B cell (primary cell): ENCODE measurements at regions not wholly inside any gene's neighbourhood (a gene's known extent, or its start where the extent isn't known, plus 50 kb on each side); places are given as distances from the start of the nearest gene placed in this dataset.

Experiments used
- EZH2 ChIP-seq: IDR thresholded peaks from 2 replicates; pipeline ENCODE4 v1.6.1; 2012; ENCODE audit warnings: borderline replicate concordance, low read depth, mild to moderate bottlenecking, moderate library complexity, low read length; ENCODE audit not compliant: insufficient read depth, poor library complexity, severe bottlenecking
- TF ChIP-seq, protein P1 (sequence below): fragments of 200-600 bp; IDR thresholded peaks from one replicate; pipeline ENCODE4 v1.8.0; 2022; ENCODE audit warnings: antibody characterized with exemption, mild to moderate bottlenecking

DNA sequence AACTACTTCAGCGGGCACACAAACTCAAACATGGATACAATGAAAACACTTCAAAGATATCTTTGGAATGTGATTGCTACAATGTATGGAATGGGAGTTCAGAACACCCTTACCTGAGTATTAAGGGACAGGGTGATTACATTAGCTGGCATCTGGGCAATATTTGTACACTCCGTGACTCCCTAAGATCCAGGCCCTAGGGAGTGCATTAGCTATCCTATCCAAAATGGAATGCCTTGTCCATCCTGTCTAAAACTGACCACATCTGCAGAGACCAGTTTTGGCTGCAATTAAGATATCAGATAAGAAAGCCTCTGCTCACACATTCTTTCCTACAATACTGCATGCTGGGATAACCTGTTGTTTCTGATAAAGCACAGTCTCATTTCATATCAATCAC, 176.6 kb upstream of the EMCN start:
- TF ChIP-seq, protein P1, sequence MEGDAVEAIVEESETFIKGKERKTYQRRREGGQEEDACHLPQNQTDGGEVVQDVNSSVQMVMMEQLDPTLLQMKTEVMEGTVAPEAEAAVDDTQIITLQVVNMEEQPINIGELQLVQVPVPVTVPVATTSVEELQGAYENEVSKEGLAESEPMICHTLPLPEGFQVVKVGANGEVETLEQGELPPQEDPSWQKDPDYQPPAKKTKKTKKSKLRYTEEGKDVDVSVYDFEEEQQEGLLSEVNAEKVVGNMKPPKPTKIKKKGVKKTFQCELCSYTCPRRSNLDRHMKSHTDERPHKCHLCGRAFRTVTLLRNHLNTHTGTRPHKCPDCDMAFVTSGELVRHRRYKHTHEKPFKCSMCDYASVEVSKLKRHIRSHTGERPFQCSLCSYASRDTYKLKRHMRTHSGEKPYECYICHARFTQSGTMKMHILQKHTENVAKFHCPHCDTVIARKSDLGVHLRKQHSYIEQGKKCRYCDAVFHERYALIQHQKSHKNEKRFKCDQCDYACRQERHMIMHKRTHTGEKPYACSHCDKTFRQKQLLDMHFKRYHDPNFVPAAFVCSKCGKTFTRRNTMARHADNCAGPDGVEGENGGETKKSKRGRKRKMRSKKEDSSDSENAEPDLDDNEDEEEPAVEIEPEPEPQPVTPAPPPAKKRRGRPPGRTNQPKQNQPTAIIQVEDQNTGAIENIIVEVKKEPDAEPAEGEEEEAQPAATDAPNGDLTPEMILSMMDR = no peak
- TF ChIP-seq EZH2 = no peak
